ENCODE measurements at regions not wholly inside any gene's neighbourhood (a gene's known extent, or its start where the extent isn't known, plus 50 kb on each side); places are given as distances from the start of the nearest gene placed in this dataset.
"Not testable (repeated sequence)": the region's sequence is repeated elsewhere in the genome, so short reads cannot be mapped to it uniquely, and the experiment has no call there.

GRCh38 chr13:44853641-44854040 is 135.6 kb downstream of the NUFIP1 start:
- no peak for TF ChIP-seq CTCF (IDR thresholded peaks at IDR 0.05; ENCODE audit: low read depth, low read length, missing control alignments)
- DNase-seq (ENCODE audit: extremely low read depth, low read depth): no peak
- no peak overlapping the region for H3K4me3 ChIP-seq (replicated peaks; ENCODE audit: low read depth, low read length)

GRCh38 chr13:44848920-44849676 is 140.2 kb downstream of the NUFIP1 start:
- H3K4me3 ChIP-seq (replicated peaks; ENCODE audit: low read depth, low read length): no peak overlapping the region
- no peak for DNase-seq (ENCODE audit: extremely low read depth, low read depth)
- no peak for TF ChIP-seq CTCF (IDR thresholded peaks at IDR 0.05; ENCODE audit: low read depth, low read length, missing control alignments)

GRCh38 chr13:44845281-44846058 is 143.8 kb downstream of the NUFIP1 start:
- not testable (repeated sequence) for DNase-seq (ENCODE audit: extremely low read depth, low read depth); H3K4me3 ChIP-seq (replicated peaks; ENCODE audit: low read depth, low read length)

GRCh38 chr13:44844786-44845185 is 144.5 kb downstream of the NUFIP1 start:
- TF ChIP-seq CTCF (IDR thresholded peaks at IDR 0.05; ENCODE audit: low read depth, low read length, missing control alignments): no peak
- DNase-seq (ENCODE audit: extremely low read depth, low read depth): no peak
- no peak overlapping the region for H3K4me3 ChIP-seq (replicated peaks; ENCODE audit: low read depth, low read length)

- H3K4me3 ChIP-seq (replicated peaks; ENCODE audit: low read depth, low read length): no peak overlapping the region
- TF ChIP-seq CTCF (IDR thresholded peaks at IDR 0.05; ENCODE audit: low read depth, low read length, missing control alignments): no peak
- no peak for DNase-seq (ENCODE audit: extremely low read depth, low read depth)
Measured at GRCh38 chr13:44843403-44843802, 145.9 kb downstream of the NUFIP1 start.

GRCh38 chr13:44842158-44842557 is 147.1 kb downstream of the NUFIP1 start:
- no peak for TF ChIP-seq CTCF (IDR thresholded peaks at IDR 0.05; ENCODE audit: low read depth, low read length, missing control alignments)
- H3K4me3 ChIP-seq (replicated peaks; ENCODE audit: low read depth, low read length): no peak overlapping the region
- DNase-seq (ENCODE audit: extremely low read depth, low read depth): peak; percentile 49

- DNase-seq (ENCODE audit: extremely low read depth, low read depth): no peak
- H3K4me3 ChIP-seq (replicated peaks; ENCODE audit: low read depth, low read length): no peak overlapping the region
- TF ChIP-seq CTCF (IDR thresholded peaks at IDR 0.05; ENCODE audit: low read depth, low read length, missing control alignments): no peak
Measured at GRCh38 chr13:44840131-44840530, 149.1 kb downstream of the NUFIP1 start.
